ENCODE measurements at regions not wholly inside any gene's neighbourhood (a gene's known extent, or its start where the extent isn't known, plus 50 kb on each side); places are given as distances from the start of the nearest gene placed in this dataset.

DNA sequence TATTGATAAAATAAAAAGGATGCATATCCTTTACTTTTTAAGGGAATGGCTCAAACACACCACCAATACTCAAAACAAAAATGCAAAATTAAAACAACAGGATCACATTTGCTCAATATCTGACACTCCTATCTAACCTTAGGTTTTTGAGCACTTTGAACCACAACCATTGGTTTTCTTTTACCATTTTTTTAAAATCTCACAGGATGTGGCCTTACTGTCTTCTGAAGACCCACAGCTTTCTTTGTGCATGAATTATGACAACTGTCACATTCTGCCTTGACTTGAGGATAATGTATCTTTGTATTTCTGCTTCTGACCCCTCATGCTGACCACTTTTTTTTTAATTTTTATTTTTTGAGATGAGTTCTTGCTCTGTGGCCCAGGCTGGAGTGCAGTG lies 461.1 kb upstream of the NRP1 start:
- no peaks in the 10 kb centered on the region for H3K27me3 ChIP-seq
- H3K36me3 ChIP-seq, result no peaks in the 10 kb centered on the region
- no peak for ATAC-seq
- H3K9me3 ChIP-seq, result no peaks in the 10 kb centered on the region
- TF ChIP-seq, protein P1, sequence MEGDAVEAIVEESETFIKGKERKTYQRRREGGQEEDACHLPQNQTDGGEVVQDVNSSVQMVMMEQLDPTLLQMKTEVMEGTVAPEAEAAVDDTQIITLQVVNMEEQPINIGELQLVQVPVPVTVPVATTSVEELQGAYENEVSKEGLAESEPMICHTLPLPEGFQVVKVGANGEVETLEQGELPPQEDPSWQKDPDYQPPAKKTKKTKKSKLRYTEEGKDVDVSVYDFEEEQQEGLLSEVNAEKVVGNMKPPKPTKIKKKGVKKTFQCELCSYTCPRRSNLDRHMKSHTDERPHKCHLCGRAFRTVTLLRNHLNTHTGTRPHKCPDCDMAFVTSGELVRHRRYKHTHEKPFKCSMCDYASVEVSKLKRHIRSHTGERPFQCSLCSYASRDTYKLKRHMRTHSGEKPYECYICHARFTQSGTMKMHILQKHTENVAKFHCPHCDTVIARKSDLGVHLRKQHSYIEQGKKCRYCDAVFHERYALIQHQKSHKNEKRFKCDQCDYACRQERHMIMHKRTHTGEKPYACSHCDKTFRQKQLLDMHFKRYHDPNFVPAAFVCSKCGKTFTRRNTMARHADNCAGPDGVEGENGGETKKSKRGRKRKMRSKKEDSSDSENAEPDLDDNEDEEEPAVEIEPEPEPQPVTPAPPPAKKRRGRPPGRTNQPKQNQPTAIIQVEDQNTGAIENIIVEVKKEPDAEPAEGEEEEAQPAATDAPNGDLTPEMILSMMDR (IDR thresholded peaks at IDR 0.05), result no peak
- TF ChIP-seq POLR2A (IDR thresholded peaks at IDR 0.05) (no peak), EP300 (IDR thresholded peaks at IDR 0.05) (no peak), POLR2AphosphoS5 (IDR thresholded peaks at IDR 0.05) (no peak)
- no peak overlapping the region for H3K27ac ChIP-seq
- H3K4me3 ChIP-seq, result no peak overlapping the region
- H3K4me1 ChIP-seq, result no peaks in the 10 kb centered on the region

DNA sequence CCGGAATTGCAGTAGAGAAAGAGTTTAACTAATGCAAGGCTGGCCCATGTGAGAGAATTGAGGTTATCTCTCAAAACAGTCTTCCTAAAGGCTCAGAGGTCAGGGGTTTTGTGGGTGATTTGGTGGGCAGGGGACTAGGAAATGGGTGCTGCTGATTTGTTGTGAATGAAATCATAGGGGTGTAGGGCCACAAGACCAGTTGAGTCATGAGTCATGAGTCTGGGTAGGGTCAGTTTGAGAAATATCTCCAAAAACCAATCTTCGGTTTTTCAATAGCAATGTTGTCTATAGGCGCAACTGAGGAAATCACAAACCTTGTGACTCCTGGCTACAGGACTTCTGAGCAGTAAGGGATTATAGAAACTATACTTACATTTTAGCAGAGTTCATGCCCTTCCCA lies 460.0 kb upstream of the NRP1 start:
- no peak for ATAC-seq
- H3K27me3 ChIP-seq, result no peaks in the 10 kb centered on the region
- no peak overlapping the region for H3K4me3 ChIP-seq
- no peak for TF ChIP-seq POLR2AphosphoS5 (IDR thresholded peaks at IDR 0.05)
- no peak for TF ChIP-seq EP300 (IDR thresholded peaks at IDR 0.05)
- no peak for TF ChIP-seq POLR2A (IDR thresholded peaks at IDR 0.05)
- TF ChIP-seq, protein P1 (IDR thresholded peaks at IDR 0.05), result no peak
- no peak overlapping the region for H3K27ac ChIP-seq
- WGBS, 2 donors (ENCODE audit: low coverage in 1 of 2), result 54 to 57% methylated on average over 2 to 3 of the region's 3 CpGs
- H3K36me3 ChIP-seq, result no peaks in the 10 kb centered on the region
- H3K9me3 ChIP-seq, result no peaks in the 10 kb centered on the region
- H3K4me1 ChIP-seq, result no peaks in the 10 kb centered on the region

DNA sequence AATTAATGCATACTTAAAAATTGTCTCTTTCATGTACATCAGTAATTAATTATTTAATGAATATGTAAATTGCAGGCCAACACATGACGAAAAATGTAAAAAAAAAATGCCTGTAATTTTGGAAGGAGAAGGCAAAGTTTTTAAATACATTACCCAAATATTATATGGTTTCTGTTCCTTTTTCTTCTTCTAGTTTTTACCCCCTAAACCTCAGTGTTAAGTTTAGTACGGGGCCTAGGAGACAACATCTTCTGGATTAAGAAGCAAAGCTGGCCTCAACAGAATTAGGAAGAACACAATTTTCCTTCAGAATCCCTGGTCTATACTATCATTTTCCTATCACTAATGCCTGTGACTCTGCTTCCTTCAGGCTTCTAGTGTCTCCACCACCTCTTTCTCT lies 459.3 kb upstream of the NRP1 start:
- Histone ChIP-seq H3K4me3 (no peak overlapping the region), H3K36me3 (no peaks in the 10 kb centered on the region), H3K9me3 (no peaks in the 10 kb centered on the region), H3K27ac (no peak overlapping the region), H3K27me3 (no peaks in the 10 kb centered on the region), H3K4me1 (no peaks in the 10 kb centered on the region)
- TF ChIP-seq EP300 (IDR thresholded peaks at IDR 0.05) (no peak), POLR2AphosphoS5 (IDR thresholded peaks at IDR 0.05) (no peak), POLR2A (IDR thresholded peaks at IDR 0.05) (no peak)
- TF ChIP-seq, protein P1 (IDR thresholded peaks at IDR 0.05), result no peak
- WGBS, 2 donors (ENCODE audit: low coverage in 1 of 2), result 56 to 97% methylated on average over 2 of the region's 2 CpGs
- ATAC-seq, result no peak

DNA sequence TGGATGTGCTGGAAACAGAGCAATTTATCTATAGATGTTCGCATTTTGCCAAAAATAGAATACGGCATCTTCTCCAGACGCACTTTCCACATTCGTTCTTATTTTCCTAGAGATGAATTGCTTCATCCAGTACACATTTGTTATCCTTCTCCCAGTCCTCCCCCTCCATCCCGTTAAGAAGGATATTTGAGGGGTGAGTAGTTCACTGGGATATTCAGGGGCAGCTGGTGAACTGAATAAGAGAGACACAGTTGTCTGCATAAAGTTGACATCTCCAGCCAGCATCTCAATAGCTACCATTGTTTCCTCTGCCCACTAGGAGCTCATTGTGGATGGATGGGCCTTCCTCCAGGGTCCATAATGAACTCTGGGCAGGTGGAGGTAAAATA lies 456.8 kb upstream of the NRP1 start:
- Histone ChIP-seq H3K27me3 (no peaks in the 10 kb centered on the region), H3K4me3 (no peak overlapping the region), H3K36me3 (no peaks in the 10 kb centered on the region), H3K4me1 (no peaks in the 10 kb centered on the region), H3K9me3 (no peaks in the 10 kb centered on the region), H3K27ac (no peak overlapping the region)
- WGBS, 2 donors (ENCODE audit: low coverage in 1 of 2), result 68 to 70% methylated on average over 5 of the region's 5 CpGs
- no peak for TF ChIP-seq POLR2AphosphoS5 (IDR thresholded peaks at IDR 0.05)
- TF ChIP-seq EP300 (IDR thresholded peaks at IDR 0.05), result no peak
- TF ChIP-seq, protein P1 (IDR thresholded peaks at IDR 0.05), result no peak
- TF ChIP-seq POLR2A (IDR thresholded peaks at IDR 0.05), result no peak
- no peak for ATAC-seq

DNA sequence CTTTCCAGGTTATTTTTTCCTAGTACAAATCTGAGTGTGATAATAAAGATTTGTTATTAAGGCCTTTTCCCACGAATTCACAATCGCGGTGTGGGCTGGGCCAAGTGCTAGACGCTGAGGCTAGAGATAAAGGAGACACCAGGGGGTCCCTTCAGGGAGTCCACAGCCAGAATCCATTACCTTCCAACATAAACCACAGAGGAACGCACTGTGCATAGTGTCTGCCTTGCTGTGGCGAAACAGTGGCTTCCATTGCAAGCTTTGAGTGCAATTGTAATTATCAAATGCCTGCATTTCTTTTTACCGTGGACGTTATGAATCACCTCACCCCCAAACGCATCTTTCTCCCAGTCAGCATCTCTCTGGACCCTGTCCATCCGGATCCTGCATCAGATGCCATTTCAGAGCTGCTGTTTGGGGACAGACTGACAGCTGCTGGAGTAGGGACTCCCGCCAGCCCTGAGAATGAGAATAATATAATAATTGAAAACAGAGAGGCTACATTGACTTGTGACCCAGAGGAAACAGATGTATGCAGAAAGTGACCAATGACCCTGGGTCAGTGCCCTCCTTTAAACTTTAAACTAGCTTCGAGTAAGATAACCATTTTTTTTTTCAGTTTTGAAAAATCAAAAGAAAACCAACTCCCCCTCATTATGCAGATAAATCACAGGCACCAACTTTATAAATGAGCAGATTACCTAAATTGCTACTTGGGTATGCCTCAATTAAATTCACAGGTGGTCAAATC lies 456.2 kb upstream of the NRP1 start:
- no peak for TF ChIP-seq EP300 (IDR thresholded peaks at IDR 0.05)
- no peak for TF ChIP-seq POLR2A (IDR thresholded peaks at IDR 0.05)
- no peak for TF ChIP-seq POLR2AphosphoS5 (IDR thresholded peaks at IDR 0.05)
- TF ChIP-seq, protein P1 (IDR thresholded peaks at IDR 0.05), result no peak

More for the DNA sequence above, 456.2 kb upstream of the NRP1 start:
- no peaks in the 10 kb centered on the region for H3K36me3 ChIP-seq
- no peak overlapping the region for H3K4me3 ChIP-seq
- no peaks in the 10 kb centered on the region for H3K27me3 ChIP-seq
- no peak for ATAC-seq
- 66 to 79% methylated on average over 6 to 9 of the region's 12 CpGs for WGBS, 2 donors (ENCODE audit: low coverage in 1 of 2)
- no peaks in the 10 kb centered on the region for H3K4me1 ChIP-seq
- H3K27ac ChIP-seq, result no peak overlapping the region
- no peaks in the 10 kb centered on the region for H3K9me3 ChIP-seq
